Brain microvascular endothelial cell (primary cell): ENCODE measurements at regions not wholly inside any gene's neighbourhood (a gene's known extent, or its start where the extent isn't known, plus 50 kb on each side); places are given as distances from the start of the nearest gene placed in this dataset.
"Not testable (repeated sequence)": the region's sequence is repeated elsewhere in the genome, so short reads cannot be mapped to it uniquely, and the experiment has no call there.

Experiments
- DNase-seq: peaks from one replicate; pipeline ENCODE4 v3.0.0-alpha.2; 2020
- H3K27ac ChIP-seq: fragments of 250-450 bp; sonication (Bioruptor Pico); 2 replicates; pipeline ENCODE4 v1.5.1; 2020; ENCODE audit warnings: mild to moderate bottlenecking, moderate library complexity
- H3K27me3 ChIP-seq: fragments of 250-450 bp; sonication (Bioruptor Pico); replicated peaks from 2 replicates; pipeline ENCODE4 v1.5.1; 2020; ENCODE audit warnings: mild to moderate bottlenecking
- H3K36me3 ChIP-seq: fragments of 250-450 bp; sonication (Bioruptor Pico); replicated peaks from 2 replicates; pipeline ENCODE4 v1.5.1; 2020; ENCODE audit warnings: mild to moderate bottlenecking
- H3K4me3 ChIP-seq: 2 replicates; pipeline ENCODE4 v1.5.1; 2011; ENCODE audit warnings: low read depth, mild to moderate bottlenecking, control low read depth, low read length, moderate library complexity
- CTCF ChIP-seq: IDR thresholded peaks from 2 replicates; pipeline ENCODE4 v1.5.1; 2011; ENCODE audit warnings: low read depth, mild to moderate bottlenecking, moderate library complexity, low read length, control low read depth, inconsistent platforms; ENCODE audit errors: missing control alignments
- in situ Hi-C: cut with HindIII; loops from 2 replicates; pipeline ENCODE4 v1.10.0; 2017; ENCODE audit warnings: low sequenced_read_pairs, low pct_ligation_motif_present

DNA sequence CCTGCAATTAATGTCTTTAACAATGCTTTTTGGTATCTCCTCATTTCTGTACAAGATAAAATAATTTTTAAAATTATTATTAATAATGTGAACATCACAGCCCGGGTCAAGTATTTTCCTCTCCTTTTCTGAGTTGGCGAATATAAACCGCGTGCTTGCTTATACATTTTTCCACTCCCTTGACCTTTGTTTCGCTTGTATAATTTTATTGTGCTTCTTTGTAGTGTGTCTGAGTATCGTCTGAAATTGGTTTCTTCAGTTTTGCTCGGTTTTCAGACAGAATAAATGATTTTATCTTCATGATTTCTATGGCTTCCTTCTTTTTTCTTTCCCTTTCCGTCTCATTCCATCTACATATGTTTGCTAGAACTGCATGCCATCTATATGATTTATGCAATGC, 448.5 kb downstream of the MAT2B start:
- TF ChIP-seq CTCF, result no peak
- no peak for DNase-seq
- no peaks in the 10 kb centered on the region for H3K36me3 ChIP-seq
- H3K27me3 ChIP-seq, result no peaks in the 10 kb centered on the region
- in situ Hi-C loops, result no loop called here
- H3K27ac ChIP-seq, result no peak overlapping the region
- no peak overlapping the region for H3K4me3 ChIP-seq

- H3K4me3 ChIP-seq, in situ Hi-C loops, H3K27ac ChIP-seq, H3K27me3 ChIP-seq, DNase-seq, H3K36me3 ChIP-seq: not testable (repeated sequence)
Measured at GRCh38 chr5:163961230-163961629, 455.8 kb downstream of the MAT2B start.

DNA sequence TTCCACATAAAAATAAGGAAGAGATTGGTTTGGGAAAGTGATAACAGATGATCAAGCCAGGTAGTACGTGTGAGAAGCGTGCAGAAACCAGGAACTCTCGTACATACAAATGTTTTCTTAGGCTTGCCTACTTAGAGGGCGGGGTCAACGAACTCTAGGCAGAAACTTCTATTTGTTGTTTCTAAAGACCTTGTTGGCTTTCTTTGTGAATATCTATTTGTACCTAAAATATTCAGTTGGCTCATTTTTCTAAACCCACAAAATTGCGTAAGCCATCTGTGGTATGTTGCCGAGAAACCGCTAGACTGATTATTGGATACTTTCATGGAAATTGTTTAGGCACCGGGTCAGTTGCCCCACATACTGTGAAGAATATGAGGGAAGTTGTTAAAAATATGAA, 458.5 kb downstream of the MAT2B start:
- no peak for DNase-seq
- H3K36me3 ChIP-seq, result no peaks in the 10 kb centered on the region
- H3K27me3 ChIP-seq, result no peaks in the 10 kb centered on the region
- TF ChIP-seq CTCF, result no peak
- in situ Hi-C loops, result no loop called here
- H3K27ac ChIP-seq, result no peak overlapping the region
- H3K4me3 ChIP-seq, result no peak overlapping the region

DNA sequence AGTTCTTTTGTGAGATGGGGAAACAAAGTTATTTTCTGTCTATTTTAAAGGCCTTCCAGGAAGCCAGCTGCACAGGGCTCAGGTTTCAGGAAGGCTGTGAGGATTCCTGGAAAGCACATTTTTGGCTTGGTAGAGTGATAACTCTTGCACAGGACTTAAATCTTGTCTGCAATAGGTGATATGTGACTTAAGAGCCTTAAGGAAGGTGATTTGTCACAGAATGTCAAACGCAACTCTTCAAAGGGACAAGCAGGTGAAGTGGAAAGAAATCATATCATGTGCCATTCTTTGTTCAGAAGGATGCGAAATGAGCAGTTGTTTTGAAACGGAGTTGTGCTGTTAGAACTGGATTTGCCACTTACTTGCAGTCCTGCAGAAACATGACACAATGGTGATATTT, 459.3 kb downstream of the MAT2B start:
- DNase-seq, result no peak
- in situ Hi-C loops, result no loop called here
- no peaks in the 10 kb centered on the region for H3K27me3 ChIP-seq
- no peak overlapping the region for H3K27ac ChIP-seq
- H3K36me3 ChIP-seq, result no peaks in the 10 kb centered on the region
- no peak for TF ChIP-seq CTCF
- H3K4me3 ChIP-seq, result no peak overlapping the region

DNA sequence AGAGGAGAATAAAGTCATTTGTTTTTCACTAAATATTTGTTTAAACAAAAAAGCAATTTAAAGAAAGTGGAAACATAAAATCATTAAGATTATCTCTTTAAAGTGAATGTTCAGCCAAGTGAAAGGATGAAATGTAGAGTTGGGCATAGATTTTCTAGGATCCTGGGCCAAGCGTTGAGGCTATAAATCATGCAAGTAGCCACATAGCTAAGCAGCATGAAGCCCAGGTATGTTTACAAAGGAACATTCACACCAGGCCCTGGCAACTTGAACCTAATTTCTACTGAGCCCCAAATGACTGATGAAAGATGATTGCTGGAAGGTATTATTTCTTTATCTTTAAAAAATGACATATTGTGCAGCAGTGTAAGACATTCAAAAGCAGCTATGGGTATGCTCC, 461.8 kb downstream of the MAT2B start:
- in situ Hi-C loops, result no loop called here
- H3K27ac ChIP-seq, result no peak overlapping the region
- H3K4me3 ChIP-seq, result no peak overlapping the region
- H3K36me3 ChIP-seq, result no peaks in the 10 kb centered on the region
- DNase-seq, result no peak
- no peaks in the 10 kb centered on the region for H3K27me3 ChIP-seq
- TF ChIP-seq CTCF, result no peak

DNA sequence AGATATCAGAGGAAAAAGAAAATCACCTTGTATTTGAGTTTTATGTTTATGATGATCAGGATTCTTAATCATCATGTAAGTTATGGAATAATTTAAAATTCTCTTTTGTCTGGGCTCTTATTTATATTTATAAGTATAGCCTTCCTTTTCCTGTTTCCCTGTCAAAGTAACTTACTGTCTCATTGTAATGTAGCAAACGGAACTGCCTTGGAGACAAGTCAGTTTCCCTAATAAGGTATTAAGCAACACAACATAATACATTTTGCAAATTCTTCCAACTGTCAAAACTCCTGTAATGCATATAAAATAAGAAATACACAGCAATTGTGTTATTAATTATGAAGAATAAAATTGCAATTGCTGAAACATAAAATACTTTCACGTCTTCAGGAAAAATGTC, 463.2 kb downstream of the MAT2B start:
- H3K4me3 ChIP-seq, result no peak overlapping the region
- TF ChIP-seq CTCF, result no peak
- no peaks in the 10 kb centered on the region for H3K27me3 ChIP-seq
- in situ Hi-C loops, result no loop called here
- no peak for DNase-seq
- H3K36me3 ChIP-seq, result no peaks in the 10 kb centered on the region
- no peak overlapping the region for H3K27ac ChIP-seq
